Testis (tissue), 2 donors: ENCODE measurements at regions not wholly inside any gene's neighbourhood (a gene's known extent, or its start where the extent isn't known, plus 50 kb on each side); places are given as distances from the start of the nearest gene placed in this dataset.

Source experiments
- CTCF ChIP-seq, 3 experiments: fragments of 450-650 bp in 2 of 3; fragments of 200-600 bp in 1 of 3; sonication (generic) in 1 of 3; IDR thresholded peaks; one replicate each; pipeline ENCODE4 v1.5.1; 2016 to 2019; ENCODE audit warnings: antibody characterized with exemption in 3 of 3, mild to moderate bottlenecking in 2 of 3, moderate library complexity in 1 of 3
- POLR2A ChIP-seq: fragments of 450-650 bp; IDR thresholded peaks from one replicate; pipeline ENCODE4 v1.6.1; 2017; ENCODE audit warnings: antibody characterized with exemption, mild to moderate bottlenecking, moderate library complexity

GRCh38 chr9:108134486-108135128 lies 645.0 kb upstream of the KLF4 start:
- TF ChIP-seq CTCF (IDR thresholded peaks at IDR 0.05) (no peak), POLR2A (no peak)
